ENCODE measurements at regions not wholly inside any gene's neighbourhood (a gene's known extent, or its start where the extent isn't known, plus 50 kb on each side); places are given as distances from the start of the nearest gene placed in this dataset.

DNA sequence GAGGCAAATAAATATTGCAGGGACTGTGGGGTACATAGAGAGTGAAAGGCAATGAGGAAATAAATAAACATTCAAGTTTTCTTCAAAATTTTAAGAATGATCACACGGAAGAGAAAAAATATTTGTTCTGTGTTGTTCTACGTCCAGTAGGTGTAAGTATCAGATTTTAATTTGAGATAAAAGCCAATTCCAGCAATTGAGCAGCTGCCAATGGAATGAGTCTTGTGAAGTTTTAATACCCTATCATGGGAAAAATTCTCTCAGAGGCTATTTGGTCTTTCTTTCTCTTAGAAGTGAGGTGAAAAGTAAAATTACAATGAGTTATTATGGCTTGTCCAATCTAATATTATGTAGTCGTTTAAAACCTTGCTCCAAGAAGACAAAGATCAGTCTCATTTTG, 195.7 kb upstream of the CITED2 start:
- TF ChIP-seq MYC (IDR thresholded peaks at IDR 0.05; ENCODE audit: low read depth, low read length) (no peak), POLR2A (IDR thresholded peaks at IDR 0.05; ENCODE audit: extremely low read depth, insufficient read length) (no peak)
- TF ChIP-seq, protein P1, sequence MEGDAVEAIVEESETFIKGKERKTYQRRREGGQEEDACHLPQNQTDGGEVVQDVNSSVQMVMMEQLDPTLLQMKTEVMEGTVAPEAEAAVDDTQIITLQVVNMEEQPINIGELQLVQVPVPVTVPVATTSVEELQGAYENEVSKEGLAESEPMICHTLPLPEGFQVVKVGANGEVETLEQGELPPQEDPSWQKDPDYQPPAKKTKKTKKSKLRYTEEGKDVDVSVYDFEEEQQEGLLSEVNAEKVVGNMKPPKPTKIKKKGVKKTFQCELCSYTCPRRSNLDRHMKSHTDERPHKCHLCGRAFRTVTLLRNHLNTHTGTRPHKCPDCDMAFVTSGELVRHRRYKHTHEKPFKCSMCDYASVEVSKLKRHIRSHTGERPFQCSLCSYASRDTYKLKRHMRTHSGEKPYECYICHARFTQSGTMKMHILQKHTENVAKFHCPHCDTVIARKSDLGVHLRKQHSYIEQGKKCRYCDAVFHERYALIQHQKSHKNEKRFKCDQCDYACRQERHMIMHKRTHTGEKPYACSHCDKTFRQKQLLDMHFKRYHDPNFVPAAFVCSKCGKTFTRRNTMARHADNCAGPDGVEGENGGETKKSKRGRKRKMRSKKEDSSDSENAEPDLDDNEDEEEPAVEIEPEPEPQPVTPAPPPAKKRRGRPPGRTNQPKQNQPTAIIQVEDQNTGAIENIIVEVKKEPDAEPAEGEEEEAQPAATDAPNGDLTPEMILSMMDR (IDR thresholded peaks at IDR 0.05; ENCODE audit: low read depth, low read length), result no peak
